ENCODE measurements at regions not wholly inside any gene's neighbourhood (a gene's known extent, or its start where the extent isn't known, plus 50 kb on each side); places are given as distances from the start of the nearest gene placed in this dataset.

DNA sequence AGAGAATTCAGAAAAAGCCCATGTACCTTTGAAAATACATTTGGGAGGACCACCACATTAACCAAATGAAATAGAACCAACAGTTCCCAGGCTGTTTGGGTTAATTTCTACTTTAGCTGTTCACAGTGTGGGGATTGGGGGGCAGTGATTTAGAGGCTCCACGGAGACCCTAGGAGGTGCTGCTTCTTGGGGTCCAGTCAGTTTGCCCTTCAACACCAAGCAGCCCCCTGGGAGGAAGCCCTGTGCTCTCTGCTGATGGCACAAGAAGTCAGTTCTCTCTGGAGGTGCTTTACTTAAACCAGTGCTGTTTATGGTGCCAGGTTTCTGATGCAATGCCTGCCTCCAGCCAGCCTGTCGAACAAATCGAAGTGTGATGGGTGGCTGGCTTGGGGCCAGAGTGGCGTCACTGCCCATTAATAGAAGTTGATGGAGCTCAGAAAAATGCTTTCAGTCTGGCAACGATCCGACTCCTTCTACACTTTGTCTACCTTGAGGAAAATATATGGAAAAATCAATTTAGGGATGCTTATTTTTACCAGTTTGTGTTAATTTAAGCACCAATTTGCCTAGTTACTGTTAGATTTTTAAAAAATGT, 134.0 kb downstream of the SNX18 start:
- TF ChIP-seq, protein P1, sequence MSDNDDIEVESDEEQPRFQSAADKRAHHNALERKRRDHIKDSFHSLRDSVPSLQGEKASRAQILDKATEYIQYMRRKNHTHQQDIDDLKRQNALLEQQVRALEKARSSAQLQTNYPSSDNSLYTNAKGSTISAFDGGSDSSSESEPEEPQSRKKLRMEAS (IDR thresholded peaks at IDR 0.05), result no peak
- TF ChIP-seq, protein P2, sequence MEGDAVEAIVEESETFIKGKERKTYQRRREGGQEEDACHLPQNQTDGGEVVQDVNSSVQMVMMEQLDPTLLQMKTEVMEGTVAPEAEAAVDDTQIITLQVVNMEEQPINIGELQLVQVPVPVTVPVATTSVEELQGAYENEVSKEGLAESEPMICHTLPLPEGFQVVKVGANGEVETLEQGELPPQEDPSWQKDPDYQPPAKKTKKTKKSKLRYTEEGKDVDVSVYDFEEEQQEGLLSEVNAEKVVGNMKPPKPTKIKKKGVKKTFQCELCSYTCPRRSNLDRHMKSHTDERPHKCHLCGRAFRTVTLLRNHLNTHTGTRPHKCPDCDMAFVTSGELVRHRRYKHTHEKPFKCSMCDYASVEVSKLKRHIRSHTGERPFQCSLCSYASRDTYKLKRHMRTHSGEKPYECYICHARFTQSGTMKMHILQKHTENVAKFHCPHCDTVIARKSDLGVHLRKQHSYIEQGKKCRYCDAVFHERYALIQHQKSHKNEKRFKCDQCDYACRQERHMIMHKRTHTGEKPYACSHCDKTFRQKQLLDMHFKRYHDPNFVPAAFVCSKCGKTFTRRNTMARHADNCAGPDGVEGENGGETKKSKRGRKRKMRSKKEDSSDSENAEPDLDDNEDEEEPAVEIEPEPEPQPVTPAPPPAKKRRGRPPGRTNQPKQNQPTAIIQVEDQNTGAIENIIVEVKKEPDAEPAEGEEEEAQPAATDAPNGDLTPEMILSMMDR (IDR thresholded peaks at IDR 0.05 in 2 of 3, conservative IDR thresholded peaks at IDR 0.05 in 1 of 3; ENCODE audit: borderline replicate concordance in 1 of 3, insufficient read depth in 1 of 3, low read depth in 2 of 3, low read length in 2 of 3), result no peak
- no peak for TF ChIP-seq EZH2 (IDR thresholded peaks at IDR 0.05)
- no peak for TF ChIP-seq SRF (IDR thresholded peaks at IDR 0.05; ENCODE audit: low read depth)
- TF ChIP-seq RAD21 (IDR thresholded peaks at IDR 0.05; ENCODE audit: low read depth), result no peak
- no peak for TF ChIP-seq POLR2A (IDR thresholded peaks at IDR 0.05; ENCODE audit: borderline replicate concordance, extremely low read depth, insufficient read depth, insufficient read length)
- TF ChIP-seq, protein P3, sequence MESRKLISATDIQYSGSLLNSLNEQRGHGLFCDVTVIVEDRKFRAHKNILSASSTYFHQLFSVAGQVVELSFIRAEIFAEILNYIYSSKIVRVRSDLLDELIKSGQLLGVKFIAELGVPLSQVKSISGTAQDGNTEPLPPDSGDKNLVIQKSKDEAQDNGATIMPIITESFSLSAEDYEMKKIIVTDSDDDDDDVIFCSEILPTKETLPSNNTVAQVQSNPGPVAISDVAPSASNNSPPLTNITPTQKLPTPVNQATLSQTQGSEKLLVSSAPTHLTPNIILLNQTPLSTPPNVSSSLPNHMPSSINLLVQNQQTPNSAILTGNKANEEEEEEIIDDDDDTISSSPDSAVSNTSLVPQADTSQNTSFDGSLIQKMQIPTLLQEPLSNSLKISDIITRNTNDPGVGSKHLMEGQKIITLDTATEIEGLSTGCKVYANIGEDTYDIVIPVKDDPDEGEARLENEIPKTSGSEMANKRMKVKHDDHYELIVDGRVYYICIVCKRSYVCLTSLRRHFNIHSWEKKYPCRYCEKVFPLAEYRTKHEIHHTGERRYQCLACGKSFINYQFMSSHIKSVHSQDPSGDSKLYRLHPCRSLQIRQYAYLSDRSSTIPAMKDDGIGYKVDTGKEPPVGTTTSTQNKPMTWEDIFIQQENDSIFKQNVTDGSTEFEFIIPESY (IDR thresholded peaks at IDR 0.05; ENCODE audit: extremely low read depth, insufficient replicate concordance, low read length), result no peak

Measured in HCT116 (cell line).